Right lobe of liver (tissue), 4 donors: ENCODE measurements at regions not wholly inside any gene's neighbourhood (a gene's known extent, or its start where the extent isn't known, plus 50 kb on each side); places are given as distances from the start of the nearest gene placed in this dataset.

ENCODE experiments used
- CTCF ChIP-seq, 4 donors: fragments of 200-600 bp in 3 of 4; fragments of 450-650 bp in 1 of 4; IDR thresholded peaks; one replicate each; pipeline versions ENCODE4 v1.5.1 to v1.8.0; 2016 to 2022; ENCODE audit warnings: antibody characterized with exemption in 4 of 4, mild to moderate bottlenecking in 2 of 4
- POLR2A ChIP-seq: fragments of 450-650 bp; IDR thresholded peaks from one replicate; pipeline ENCODE4 v1.6.1; 2017; ENCODE audit warnings: antibody characterized with exemption, mild to moderate bottlenecking
- donor health status: DM: no; HTN: no; CAD: no.
- donor health status: DM: no; HTN: no; CAD: no.
- donor health status: DM: no; HTN: yes; CAD: no.

GRCh38 chr13:81197966-81198365 lies 857.0 kb upstream of the SPRY2 start:
- TF ChIP-seq CTCF (IDR thresholded peaks at IDR 0.05) (no peak), POLR2A (no peak)
